ENCODE measurements at regions not wholly inside any gene's neighbourhood (a gene's known extent, or its start where the extent isn't known, plus 50 kb on each side); places are given as distances from the start of the nearest gene placed in this dataset.
A peak's percentile ranks its signal among the peaks of the same experiment; 100 is the strongest.

GRCh38 chr9:708551-709432 is 132.7 kb upstream of the DMRT1 start (continued):
- TF ChIP-seq ARID5B (CRISPR knock-in tag; IDR thresholded peaks at IDR 0.05): peak; percentile 85
- TF ChIP-seq PAWR (CRISPR knock-in tag; IDR thresholded peaks at IDR 0.05; ENCODE audit: borderline replicate concordance): no peak
- no peak for TF ChIP-seq PPARG (CRISPR knock-in tag; conservative IDR thresholded peaks at IDR 0.05)
- no peak for TF ChIP-seq ZNF703 (CRISPR knock-in tag; IDR thresholded peaks at IDR 0.05; ENCODE audit: borderline replicate concordance)
- TF ChIP-seq ZBTB8A (CRISPR knock-in tag; IDR thresholded peaks at IDR 0.05; ENCODE audit: borderline replicate concordance, low read depth): no peak
- TF ChIP-seq SALL1 (CRISPR knock-in tag; IDR thresholded peaks at IDR 0.05): peak; percentile 3; the same call in 1 of the 2 replicates
- peak; percentile 80; the same call in 1 of the 2 replicates for TF ChIP-seq FOXJ3 (CRISPR knock-in tag; IDR thresholded peaks at IDR 0.05; ENCODE audit: borderline replicate concordance)
- TF ChIP-seq REPIN1 (CRISPR knock-in tag; IDR thresholded peaks at IDR 0.05; ENCODE audit: borderline replicate concordance, low read depth): no peak
- peak; percentile 69 for TF ChIP-seq ELF3 (CRISPR knock-in tag; IDR thresholded peaks at IDR 0.05)
- TF ChIP-seq ZNF614 (CRISPR knock-in tag; IDR thresholded peaks at IDR 0.05; ENCODE audit: borderline replicate concordance): 0 out of 2 replicates have a peak, but pooled peaks have one; percentile 48
- no peak for TF ChIP-seq ZNF224 (CRISPR knock-in tag; IDR thresholded peaks at IDR 0.05)
- TF ChIP-seq ZNF337 (CRISPR knock-in tag; IDR thresholded peaks at IDR 0.05; ENCODE audit: borderline replicate concordance, low read depth): no peak
- TF ChIP-seq ETS1 (CRISPR knock-in tag; IDR thresholded peaks at IDR 0.05): no peak
- TF ChIP-seq ZNF639 (CRISPR knock-in tag; conservative IDR thresholded peaks at IDR 0.05): no peak
- TF ChIP-seq CBX5 (CRISPR knock-in tag; IDR thresholded peaks at IDR 0.05; ENCODE audit: borderline replicate concordance): peak; percentile 31; the same call in 1 of the 2 replicates
- TF ChIP-seq SPEN (CRISPR knock-in tag; IDR thresholded peaks at IDR 0.05; ENCODE audit: low read depth): peak; percentile 11; the same call in 1 of the 2 replicates
- TF ChIP-seq ZMAT3 (CRISPR knock-in tag; conservative IDR thresholded peaks at IDR 0.05): 0 out of 2 replicates have a peak, but pooled peaks have one; percentile 43
- peak; percentile 61 for TF ChIP-seq TEAD3 (CRISPR knock-in tag; optimal IDR thresholded peaks at IDR 0.05; ENCODE audit: borderline replicate concordance)
- TF ChIP-seq ZBTB44 (CRISPR knock-in tag; IDR thresholded peaks at IDR 0.05): no peak
- no peak for TF ChIP-seq PREB (CRISPR knock-in tag; IDR thresholded peaks at IDR 0.05)

Measured in HepG2 (cell line).